Liver (tissue), 8 donors: ENCODE measurements at regions not wholly inside any gene's neighbourhood (a gene's known extent, or its start where the extent isn't known, plus 50 kb on each side); places are given as distances from the start of the nearest gene placed in this dataset.

ENCODE experiments used
- DNase-seq: peaks from one replicate; pipeline ENCODE4 v3.0.0-alpha.2; 2017; ENCODE audit warnings: low spot score
- H3K27ac ChIP-seq, 2 donors: one replicate each; pipeline ENCODE4 v1.7.0; 2013; ENCODE audit warnings: inconsistent platforms in 2 of 2, low read length in 2 of 2, control low read depth in 1 of 2, low read depth in 1 of 2, mild to moderate bottlenecking in 1 of 2
- H3K27me3 ChIP-seq, 4 donors: one replicate each; pipeline versions ENCODE4 v1.6.1 to v1.7.0; 2013; ENCODE audit warnings: low read length in 3 of 4, inconsistent platforms in 1 of 4, mild to moderate bottlenecking in 1 of 4, moderate library complexity in 1 of 4; ENCODE audit not compliant: control insufficient read depth in 4 of 4, insufficient read depth in 4 of 4
- H3K36me3 ChIP-seq, 4 donors: one replicate each; pipeline versions ENCODE4 v1.6.1 to v1.7.0; 2013; ENCODE audit warnings: low read length in 3 of 4, mild to moderate bottlenecking in 3 of 4, low read depth in 1 of 4, moderate library complexity in 1 of 4; ENCODE audit not compliant: control insufficient read depth in 4 of 4, insufficient read depth in 3 of 4
- H3K4me1 ChIP-seq, 4 donors: one replicate each; pipeline versions ENCODE4 v1.6.1 to v1.7.0; 2013; ENCODE audit warnings: low read length in 3 of 4, mild to moderate bottlenecking in 3 of 4, moderate library complexity in 1 of 4; ENCODE audit not compliant: control insufficient read depth in 4 of 4, insufficient read depth in 4 of 4
- H3K4me3 ChIP-seq, 3 donors: one replicate each; pipeline versions ENCODE4 v1.6.1 to v1.7.0; 2013; ENCODE audit warnings: low read length in 3 of 3, control low read depth in 1 of 3, low read depth in 1 of 3, mild to moderate bottlenecking in 1 of 3
- H3K9ac ChIP-seq, 2 donors: one replicate each; pipeline ENCODE4 v1.7.0; 2013; ENCODE audit warnings: low read length in 2 of 2, mild to moderate bottlenecking in 2 of 2, moderate library complexity in 2 of 2, control low read depth in 1 of 2, low read depth in 1 of 2
- H3K9me3 ChIP-seq, 4 donors: one replicate each; pipeline versions ENCODE4 v1.6.1 to v1.7.0; 2013; ENCODE audit warnings: low read length in 3 of 4; ENCODE audit not compliant: control insufficient read depth in 4 of 4
- CTCF ChIP-seq: fragments of 150-350 bp; IDR thresholded peaks from 2 replicates; pipeline ENCODE4 v1.5.1; 2017; ENCODE audit warnings: improper control_type of control experiment, low read depth, low read length; ENCODE audit not compliant: missing input control
- EGR1 ChIP-seq, 2 donors: IDR thresholded peaks; 2 replicates each; pipeline ENCODE4 v1.6.1; 2016 to 2018; ENCODE audit warnings: antibody characterized with exemption in 2 of 2, low read depth in 2 of 2
- FOXA1 ChIP-seq: IDR thresholded peaks from 2 replicates; pipeline ENCODE4 v1.6.1; 2016; ENCODE audit warnings: antibody characterized with exemption
- FOXA2 ChIP-seq: IDR thresholded peaks from 2 replicates; pipeline ENCODE4 v1.6.1; 2016; ENCODE audit warnings: antibody characterized with exemption
- HNF4A ChIP-seq, 2 donors: conservative IDR thresholded peaks; 2 replicates each; pipeline ENCODE4 v1.6.1; 2016; ENCODE audit warnings: antibody characterized with exemption in 2 of 2, mild to moderate bottlenecking in 2 of 2
- HNF4G ChIP-seq: IDR thresholded peaks from 2 replicates; pipeline ENCODE4 v1.6.1; 2016; ENCODE audit warnings: antibody characterized with exemption
- JUND ChIP-seq, 2 donors: IDR thresholded peaks; 2 replicates each; pipeline ENCODE4 v1.6.1; 2016; ENCODE audit warnings: antibody characterized with exemption in 2 of 2
- NR2F2 ChIP-seq: IDR thresholded peaks from 2 replicates; pipeline ENCODE4 v1.6.1; 2016; ENCODE audit warnings: antibody characterized with exemption
- RAD21 ChIP-seq, 2 donors: IDR thresholded peaks; 2 replicates each; pipeline ENCODE4 v1.6.1; 2016; ENCODE audit warnings: antibody characterized with exemption in 2 of 2, mild to moderate bottlenecking in 2 of 2
- REST ChIP-seq: IDR thresholded peaks from 2 replicates; pipeline ENCODE4 v1.6.1; 2016; ENCODE audit warnings: antibody characterized with exemption, mild to moderate bottlenecking
- RXRA ChIP-seq, 2 donors: IDR thresholded peaks; 2 replicates each; pipeline ENCODE4 v1.6.1; 2017 to 2018; ENCODE audit warnings: antibody characterized with exemption in 2 of 2, mild to moderate bottlenecking in 1 of 2
- SP1 ChIP-seq: IDR thresholded peaks from 2 replicates; pipeline ENCODE4 v1.6.1; 2018; ENCODE audit warnings: antibody characterized with exemption, mild to moderate bottlenecking
- YY1 ChIP-seq: IDR thresholded peaks from 2 replicates; pipeline ENCODE4 v1.6.1; 2016; ENCODE audit warnings: antibody characterized with exemption, mild to moderate bottlenecking
- ZBTB33 ChIP-seq: IDR thresholded peaks from 2 replicates; pipeline ENCODE4 v1.6.1; 2016; ENCODE audit warnings: antibody characterized with exemption
- WGBS: extraction: QIAGEN DNeasy Blood & Tissue Kit; methylation state at CpG from one replicate; pipeline ENCODE4 v1.1.7; 2013; 5-methylcytosine and 5-hydroxymethylcytosine counted together
- TF ChIP-seq, protein P1 (sequence below): IDR thresholded peaks from 2 replicates; pipeline ENCODE4 v1.6.1; 2016; ENCODE audit warnings: antibody characterized with exemption
- TF ChIP-seq, protein P2 (sequence below): IDR thresholded peaks from 2 replicates; pipeline ENCODE4 v1.6.1; 2016; ENCODE audit warnings: antibody characterized with exemption
- donor health status: healthy.
- donor health status: healthy.
- donor health status: healthy.
- donor health status: healthy.
- donor health status: healthy.

DNA sequence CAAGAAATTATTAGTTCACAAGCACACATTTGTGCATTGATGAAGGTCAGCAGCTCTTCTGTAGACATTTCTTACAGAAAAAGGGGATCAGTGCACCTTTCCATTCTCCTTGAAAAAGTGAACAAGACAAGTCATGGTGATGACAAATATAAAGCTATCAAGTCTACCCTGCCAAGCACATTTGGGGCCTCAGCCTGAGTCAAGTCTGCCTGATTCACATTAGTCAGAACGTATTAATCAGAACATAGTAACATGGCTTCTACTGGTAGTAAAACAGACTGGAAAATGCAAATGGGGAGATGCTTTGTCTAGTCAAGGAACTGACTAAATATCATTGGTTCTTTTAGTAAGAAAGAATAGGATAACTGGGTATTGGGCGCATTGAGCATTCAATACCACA, 2305.1 kb downstream of the PCDH7 start:
- H3K36me3 ChIP-seq, result no peaks in the 10 kb centered on the region
- no peak for DNase-seq
- no peaks in the 10 kb centered on the region for H3K9me3 ChIP-seq
- H3K27me3 ChIP-seq, result no peaks in the 10 kb centered on the region
- peaks cover 0 to 2% (median 0%) of the 10 kb centered on the region in 4 donors for H3K4me1 ChIP-seq
- no peak overlapping the region for H3K4me3 ChIP-seq
- TF ChIP-seq NR2F2, result no peak
- WGBS, result 93% methylated on average over 2 of the region's 2 CpGs
- H3K27ac ChIP-seq, result no peak overlapping the region
- H3K9ac ChIP-seq, result no peak overlapping the region

DNA sequence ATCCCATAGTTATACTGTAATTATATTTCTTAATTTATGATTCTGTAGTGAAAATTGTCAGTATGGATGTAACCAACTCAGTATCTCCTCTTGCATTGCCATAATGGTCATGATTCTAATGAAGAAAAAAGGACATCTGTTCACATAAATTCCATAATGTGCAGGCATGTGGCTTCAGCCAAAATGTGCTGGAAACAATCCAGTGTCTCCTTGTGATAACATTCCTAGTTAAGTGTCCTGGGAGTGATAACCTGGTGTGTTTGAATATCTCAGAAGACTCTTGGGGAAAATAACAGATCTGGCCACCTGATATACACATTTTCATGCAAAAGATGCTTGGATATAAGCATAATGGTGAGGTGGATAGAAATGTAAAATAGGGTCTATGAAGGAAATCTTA, 2309.8 kb downstream of the PCDH7 start:
- Histone ChIP-seq H3K4me3 (no peak overlapping the region), H3K27ac (no peak overlapping the region), H3K9ac (no peak overlapping the region), H3K9me3 (no peaks in the 10 kb centered on the region), H3K4me1 (peaks cover 0 to 2% (median 0%) of the 10 kb centered on the region in 4 donors), H3K27me3 (no peaks in the 10 kb centered on the region), H3K36me3 (no peaks in the 10 kb centered on the region)
- no peak for DNase-seq
- TF ChIP-seq NR2F2 (no peak), JUND (IDR thresholded peaks at IDR 0.05) (no peak), ZBTB33 (no peak), EGR1 (IDR thresholded peaks at IDR 0.05; ENCODE audit: low read depth in 2 of 2) (no peak), FOXA1 (no peak), HNF4A (conservative IDR thresholded peaks at IDR 0.05) (no peak), RAD21 (IDR thresholded peaks at IDR 0.05) (no peak), RXRA (IDR thresholded peaks at IDR 0.05) (no peak), SP1 (no peak), HNF4G (no peak), FOXA2 (no peak), YY1 (no peak), REST (no peak), CTCF (no peak)
- TF ChIP-seq, protein P1, sequence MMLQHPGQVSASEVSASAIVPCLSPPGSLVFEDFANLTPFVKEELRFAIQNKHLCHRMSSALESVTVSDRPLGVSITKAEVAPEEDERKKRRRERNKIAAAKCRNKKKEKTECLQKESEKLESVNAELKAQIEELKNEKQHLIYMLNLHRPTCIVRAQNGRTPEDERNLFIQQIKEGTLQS, result no peak
- TF ChIP-seq, protein P2, sequence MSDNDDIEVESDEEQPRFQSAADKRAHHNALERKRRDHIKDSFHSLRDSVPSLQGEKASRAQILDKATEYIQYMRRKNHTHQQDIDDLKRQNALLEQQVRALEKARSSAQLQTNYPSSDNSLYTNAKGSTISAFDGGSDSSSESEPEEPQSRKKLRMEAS, result no peak
